GM21717 (cell line): ENCODE measurements at regions not wholly inside any gene's neighbourhood (a gene's known extent, or its start where the extent isn't known, plus 50 kb on each side); places are given as distances from the start of the nearest gene placed in this dataset.

Experiments used
- ATAC-seq: cut with Tn5 transposase; IDR thresholded peaks from one replicate; pipeline ENCODE4 v1.9.1; 2021; ENCODE audit warnings: mild to moderate bottlenecking, moderate library complexity; ENCODE audit not compliant: unreplicated experiment

- ATAC-seq = no peak
Observed at GRCh38 chr2:144086965-144087364, 433.0 kb downstream of the ZEB2 start.

DNA sequence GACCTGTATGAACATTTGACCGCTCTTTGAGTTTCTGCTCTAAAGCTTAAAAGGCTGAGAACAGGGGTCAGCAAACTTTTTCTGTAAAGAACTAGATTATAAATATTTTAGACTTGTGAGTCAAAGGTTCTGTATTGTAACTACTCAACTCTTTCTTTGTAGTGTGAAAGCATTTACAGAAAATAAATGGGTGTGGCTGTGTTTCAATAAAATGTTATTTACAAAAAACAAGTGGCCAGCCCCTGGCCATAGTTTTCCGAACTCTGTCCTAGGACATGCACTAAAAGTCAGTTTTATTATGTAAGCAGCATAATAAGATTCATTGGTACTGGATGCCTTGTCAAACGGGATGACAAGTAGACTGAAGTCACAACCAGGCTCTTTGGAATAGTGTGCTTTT lies 434.9 kb downstream of the ZEB2 start:
- ATAC-seq = no peak

GRCh38 chr2:144084114-144084661 lies 435.7 kb downstream of the ZEB2 start:
- no peak for ATAC-seq

- no peak for ATAC-seq
Observed at GRCh38 chr2:144083211-144083610, 436.7 kb downstream of the ZEB2 start.

GRCh38 chr2:144082777-144083176 lies 437.1 kb downstream of the ZEB2 start:
- no peak for ATAC-seq

- ATAC-seq = no peak
Observed at GRCh38 chr2:144082327-144082726, 437.6 kb downstream of the ZEB2 start.

DNA sequence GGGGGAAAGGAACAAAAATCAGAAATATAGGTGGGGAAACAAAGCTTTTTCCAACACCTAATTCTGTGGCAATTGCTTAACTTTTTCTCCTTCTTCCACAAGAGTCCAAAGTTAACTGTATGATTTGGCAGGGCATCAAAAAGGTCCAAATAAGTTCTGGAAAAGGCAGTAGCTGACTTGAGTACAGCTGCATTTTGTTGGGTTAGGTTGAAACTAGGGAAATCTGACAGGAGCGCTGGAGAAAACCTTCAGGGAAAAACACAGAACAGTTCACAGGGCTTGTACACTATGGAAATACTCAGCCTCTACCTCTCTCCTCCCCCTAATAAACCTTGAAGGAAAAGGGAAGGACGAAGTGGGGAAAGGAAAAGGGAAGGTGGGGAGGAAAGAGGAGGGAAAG lies 438.6 kb downstream of the ZEB2 start:
- no peak for ATAC-seq

DNA sequence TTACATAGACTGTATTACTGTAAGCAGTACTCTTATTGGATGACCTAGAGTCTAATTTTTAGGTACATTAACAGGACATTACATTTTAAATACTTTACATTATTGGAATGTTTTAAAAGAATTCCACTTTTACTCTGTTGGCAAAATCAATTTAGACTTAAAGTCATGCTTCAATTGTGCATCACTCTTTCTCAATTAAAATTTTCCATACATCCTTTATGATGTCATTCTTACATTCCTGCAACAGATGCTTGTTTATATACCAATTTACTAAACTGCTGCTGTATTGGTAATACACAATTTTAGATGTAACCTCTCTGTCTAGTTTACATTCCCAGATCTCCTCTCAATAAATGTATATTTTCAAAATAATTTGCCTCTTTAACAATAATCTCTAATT lies 440.1 kb downstream of the ZEB2 start:
- no peak for ATAC-seq

DNA sequence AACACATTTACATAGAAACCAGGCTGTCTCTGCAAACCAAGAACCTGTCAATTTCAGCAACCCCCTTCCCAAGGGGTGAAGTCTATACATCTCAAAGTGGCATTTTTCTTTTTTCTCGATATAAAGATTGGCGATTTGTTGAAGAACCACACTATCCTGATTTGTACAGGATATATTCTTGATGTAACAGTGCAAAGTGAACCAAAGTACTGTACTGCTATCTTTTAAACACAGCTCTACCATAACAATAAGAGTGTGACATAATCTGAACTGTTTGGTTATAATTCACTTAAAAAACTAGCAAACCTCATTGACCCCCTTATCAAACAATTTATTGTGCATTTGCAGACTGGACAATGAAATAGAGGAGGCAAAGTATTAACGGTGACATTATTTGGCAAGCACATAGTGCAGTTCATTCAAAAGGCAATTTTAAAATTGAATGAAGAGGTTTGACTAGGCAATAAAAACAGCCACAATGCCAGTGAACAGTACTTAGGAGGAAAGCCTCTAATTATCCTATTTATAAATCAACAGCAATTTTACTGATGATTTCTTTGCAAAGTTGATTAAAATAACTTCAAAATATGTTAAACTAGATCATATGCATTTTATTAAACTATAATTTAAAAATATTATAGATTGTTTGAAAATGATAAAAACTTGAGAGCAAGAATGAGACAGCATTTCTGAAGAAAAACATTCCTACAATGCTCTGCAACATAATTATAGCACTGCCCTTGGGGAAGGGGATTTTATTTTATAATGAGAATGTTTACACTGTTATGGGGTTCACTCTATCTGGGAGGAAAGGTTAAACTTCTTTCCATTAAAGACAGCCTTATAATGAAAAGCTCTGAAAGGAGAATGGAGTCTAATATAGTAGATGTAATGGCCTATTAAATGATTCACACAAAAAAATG lies 440.9 kb downstream of the ZEB2 start:
- no peak for ATAC-seq

- ATAC-seq = no peak
Observed at GRCh38 chr2:144078106-144078505, 441.8 kb downstream of the ZEB2 start.

DNA sequence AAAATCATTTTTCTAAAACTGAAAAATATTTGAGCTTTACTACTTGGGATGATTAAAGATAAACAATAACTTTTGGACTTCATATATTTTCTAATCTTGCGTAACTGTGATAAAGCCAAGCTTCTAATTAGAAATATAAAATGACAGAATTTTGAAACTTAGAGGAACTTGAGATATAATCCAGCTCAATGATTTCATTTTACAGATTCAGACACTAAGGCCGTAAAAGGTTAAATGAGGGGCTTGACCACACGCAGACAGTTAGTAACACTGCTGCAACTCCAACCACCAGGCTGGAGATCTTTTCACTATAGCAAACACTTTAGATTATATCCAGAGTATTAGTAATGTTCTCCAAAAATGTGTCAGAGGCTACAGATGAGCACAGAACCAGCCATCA lies 445.5 kb downstream of the ZEB2 start:
- no peak for ATAC-seq

DNA sequence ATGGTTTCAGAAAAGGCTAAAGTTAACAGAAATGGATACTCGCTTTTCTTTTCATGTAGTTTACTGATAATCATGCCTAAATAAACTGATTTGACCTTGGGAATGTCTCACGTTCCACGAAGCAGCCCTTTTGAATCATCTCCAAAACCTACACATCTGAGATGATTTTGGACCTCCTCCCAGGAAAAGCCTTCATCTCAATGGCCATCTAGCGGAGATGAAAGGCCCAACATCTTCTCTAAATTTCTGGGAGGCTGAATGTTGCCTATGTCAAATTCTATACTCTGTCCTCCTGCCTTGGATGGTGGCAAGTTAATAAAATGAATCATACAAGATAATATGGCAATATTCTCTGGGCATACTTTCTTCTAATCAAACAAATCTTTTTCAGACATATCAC lies 448.5 kb downstream of the ZEB2 start:
- ATAC-seq = no peak

DNA sequence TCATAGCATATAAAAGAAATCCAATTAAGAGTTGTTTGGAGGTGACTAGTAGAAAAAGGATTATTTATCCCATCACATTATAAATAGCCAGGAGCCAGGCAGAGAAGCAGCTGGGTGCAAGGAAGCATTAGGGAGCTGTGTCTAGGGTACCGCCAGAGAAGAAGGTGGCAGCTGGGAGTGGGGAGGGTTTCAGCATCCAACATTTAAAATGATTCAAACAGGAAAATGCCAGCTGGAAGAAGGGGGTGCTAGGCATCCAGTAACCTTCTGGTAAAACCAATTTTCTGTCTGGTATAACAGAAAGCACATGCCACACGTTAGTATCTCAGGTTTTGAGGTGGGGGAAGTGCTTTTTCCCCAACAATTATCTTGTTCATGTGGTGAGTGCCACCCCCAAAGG lies 452.4 kb downstream of the ZEB2 start:
- no peak for ATAC-seq

DNA sequence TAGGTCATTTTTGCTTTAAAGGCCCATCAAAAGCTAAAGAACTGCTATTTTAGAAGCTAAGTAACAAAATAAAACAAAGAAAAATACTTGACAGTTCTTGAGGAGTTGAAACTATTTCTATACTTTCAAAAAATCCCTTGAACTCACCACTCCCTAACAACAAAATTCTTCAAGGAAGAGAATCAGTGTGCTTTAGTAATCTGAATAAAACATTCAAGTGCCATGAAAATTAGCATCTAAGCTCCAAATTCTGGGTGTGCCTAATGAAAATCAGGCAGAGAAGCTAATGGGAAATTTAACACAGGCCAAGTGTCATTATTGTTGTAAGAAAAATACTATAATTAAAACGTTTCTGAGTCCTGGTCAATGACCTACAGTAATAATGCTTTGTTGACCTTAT lies 456.3 kb downstream of the ZEB2 start:
- no peak for ATAC-seq

- no peak for ATAC-seq
Observed at GRCh38 chr2:144054911-144055310, 465.0 kb downstream of the ZEB2 start.

DNA sequence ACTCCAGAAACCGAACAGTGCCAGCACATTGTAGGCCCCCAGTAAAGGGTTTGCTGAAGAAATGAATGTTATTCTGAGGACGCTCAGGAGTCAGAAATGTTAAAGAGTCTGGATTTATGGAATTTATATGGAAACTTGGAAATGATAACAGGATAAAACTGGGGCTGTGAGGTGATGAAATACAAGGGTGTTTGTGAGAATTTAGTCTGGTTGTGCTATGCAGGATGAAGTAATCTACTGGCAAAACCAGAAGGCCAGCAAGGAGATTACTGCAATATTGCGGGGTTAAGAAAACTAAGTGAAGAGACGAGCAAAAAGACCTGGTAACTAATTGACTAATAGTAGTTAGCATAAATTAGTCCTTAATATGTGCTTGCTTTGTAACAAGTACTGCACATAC lies 467.8 kb downstream of the ZEB2 start:
- ATAC-seq = no peak

DNA sequence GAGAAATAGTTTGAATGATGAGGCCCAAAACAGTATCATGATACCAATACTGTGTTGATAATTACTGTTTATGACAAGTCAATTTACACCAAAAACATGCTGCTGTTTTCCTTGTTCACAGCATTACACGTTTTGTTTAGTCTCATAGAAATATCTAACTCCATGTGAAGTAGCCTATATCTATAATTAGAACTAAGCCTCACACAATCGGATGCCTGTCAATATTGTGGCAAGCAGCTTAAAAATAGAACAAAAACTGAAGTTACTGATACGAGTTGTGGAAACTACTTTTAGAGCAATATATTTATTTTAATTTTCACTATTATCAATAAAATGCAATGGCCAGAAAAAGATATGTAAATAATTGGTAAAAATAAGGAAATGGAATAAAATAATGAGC lies 470.8 kb downstream of the ZEB2 start:
- ATAC-seq = no peak

DNA sequence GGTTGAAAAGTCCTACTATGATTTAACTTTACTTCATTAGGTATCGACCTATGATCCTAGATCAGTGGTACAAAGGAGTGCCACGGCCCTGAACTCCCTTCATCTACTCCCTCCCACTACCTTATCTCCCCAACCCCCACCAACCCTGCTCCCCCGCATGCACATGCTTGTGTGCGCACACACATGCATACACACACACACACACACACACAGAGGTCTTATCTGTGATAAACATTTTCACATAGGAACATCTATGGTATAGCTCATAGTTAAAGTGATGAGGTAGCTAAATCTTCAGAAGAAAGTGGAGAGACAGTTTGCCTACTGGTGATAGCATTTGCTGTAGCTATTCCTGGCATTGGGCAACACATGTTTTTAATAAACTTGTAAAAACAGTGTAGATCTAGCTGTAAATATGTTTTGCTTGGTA lies 471.3 kb downstream of the ZEB2 start:
- no peak for ATAC-seq

GRCh38 chr2:144042751-144043150 lies 477.2 kb downstream of the ZEB2 start:
- ATAC-seq = no peak

- ATAC-seq = no peak
Observed at GRCh38 chr2:144041612-144042011, 478.3 kb downstream of the ZEB2 start.

- no peak for ATAC-seq
Observed at GRCh38 chr2:144040834-144041233, 479.1 kb downstream of the ZEB2 start.

- ATAC-seq = no peak
Observed at GRCh38 chr2:144032566-144032965, 487.4 kb downstream of the ZEB2 start.

DNA sequence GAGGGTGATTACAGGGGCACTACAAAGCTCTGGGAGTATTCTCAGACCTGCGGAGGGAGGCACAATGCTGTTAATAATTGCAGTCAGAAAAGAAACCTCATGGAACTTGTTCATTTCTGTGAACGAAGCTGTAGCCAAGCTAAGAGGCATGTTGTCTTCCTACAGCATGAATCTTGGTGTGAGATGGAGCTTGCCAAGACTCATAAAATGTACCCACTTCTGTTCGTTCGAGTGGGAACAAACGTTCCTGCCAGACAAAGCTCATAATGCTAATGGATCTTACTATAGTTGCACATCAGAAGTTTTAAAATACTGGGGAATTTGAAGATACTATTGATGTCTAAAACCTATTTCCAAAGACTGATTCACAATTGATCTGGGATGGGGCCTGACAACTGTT lies 489.1 kb downstream of the ZEB2 start:
- no peak for ATAC-seq
